Rectal smooth muscle tissue (tissue), 1 donor: ENCODE measurements at regions not wholly inside any gene's neighbourhood (a gene's known extent, or its start where the extent isn't known, plus 50 kb on each side); places are given as distances from the start of the nearest gene placed in this dataset.
"Not testable (repeated sequence)": the region's sequence is repeated elsewhere in the genome, so short reads cannot be mapped to it uniquely, and the experiment has no call there.

ENCODE experiments used
- H3K27ac ChIP-seq: one replicate; pipeline ENCODE4 v1.7.0; 2013; ENCODE audit warnings: low read depth, low read length, inconsistent platforms
- H3K27me3 ChIP-seq: one replicate; pipeline ENCODE4 v1.7.0; 2013; ENCODE audit warnings: low read length; ENCODE audit not compliant: control insufficient read depth, insufficient read depth
- H3K36me3 ChIP-seq: one replicate; pipeline ENCODE4 v1.7.0; 2013; ENCODE audit warnings: low read length; ENCODE audit not compliant: control insufficient read depth, insufficient read depth
- H3K4me1 ChIP-seq: one replicate; pipeline ENCODE4 v1.7.0; 2013; ENCODE audit warnings: low read length; ENCODE audit not compliant: control insufficient read depth, insufficient read depth
- H3K4me3 ChIP-seq: one replicate; pipeline ENCODE4 v1.7.0; 2013; ENCODE audit warnings: low read length
- H3K9ac ChIP-seq: one replicate; pipeline ENCODE4 v1.7.0; 2013; ENCODE audit warnings: low read length

GRCh38 chr21:27930108-27930767 is 963.4 kb upstream of the ADAMTS5 start:
- not testable (repeated sequence) for H3K9ac ChIP-seq, H3K27me3 ChIP-seq, H3K27ac ChIP-seq, H3K4me1 ChIP-seq, H3K4me3 ChIP-seq, H3K36me3 ChIP-seq

- not testable (repeated sequence) for H3K27ac ChIP-seq, H3K9ac ChIP-seq, H3K4me1 ChIP-seq, H3K36me3 ChIP-seq, H3K27me3 ChIP-seq, H3K4me3 ChIP-seq
Observed at GRCh38 chr21:27929179-27929578, 962.3 kb upstream of the ADAMTS5 start.

- H3K4me3 ChIP-seq, H3K9ac ChIP-seq, H3K36me3 ChIP-seq, H3K27me3 ChIP-seq, H3K27ac ChIP-seq, H3K4me1 ChIP-seq: not testable (repeated sequence)
Observed at GRCh38 chr21:27928534-27929115, 961.7 kb upstream of the ADAMTS5 start.

- not testable (repeated sequence) for H3K4me3 ChIP-seq, H3K36me3 ChIP-seq, H3K4me1 ChIP-seq, H3K27ac ChIP-seq, H3K9ac ChIP-seq, H3K27me3 ChIP-seq
Observed at GRCh38 chr21:27921421-27921820, 954.5 kb upstream of the ADAMTS5 start.

GRCh38 chr21:27917966-27918365 is 951.1 kb upstream of the ADAMTS5 start:
- H3K4me1 ChIP-seq, H3K9ac ChIP-seq, H3K27me3 ChIP-seq, H3K4me3 ChIP-seq, H3K27ac ChIP-seq, H3K36me3 ChIP-seq: not testable (repeated sequence)

- H3K4me3 ChIP-seq, H3K4me1 ChIP-seq, H3K36me3 ChIP-seq, H3K9ac ChIP-seq, H3K27ac ChIP-seq, H3K27me3 ChIP-seq: not testable (repeated sequence)
Observed at GRCh38 chr21:27916326-27916725, 949.4 kb upstream of the ADAMTS5 start.

GRCh38 chr21:27912133-27912532 is 945.2 kb upstream of the ADAMTS5 start:
- not testable (repeated sequence) for H3K36me3 ChIP-seq, H3K27me3 ChIP-seq, H3K27ac ChIP-seq, H3K4me3 ChIP-seq, H3K4me1 ChIP-seq, H3K9ac ChIP-seq

- H3K36me3 ChIP-seq, H3K4me1 ChIP-seq, H3K27me3 ChIP-seq, H3K9ac ChIP-seq, H3K4me3 ChIP-seq, H3K27ac ChIP-seq: not testable (repeated sequence)
Observed at GRCh38 chr21:27909487-27909886, 942.6 kb upstream of the ADAMTS5 start.

- H3K27ac ChIP-seq, H3K4me1 ChIP-seq, H3K36me3 ChIP-seq: not testable (repeated sequence)
Observed at GRCh38 chr21:27908816-27909215, 941.9 kb upstream of the ADAMTS5 start.

GRCh38 chr21:27902904-27903303 is 936.0 kb upstream of the ADAMTS5 start:
- not testable (repeated sequence) for H3K9ac ChIP-seq, H3K36me3 ChIP-seq, H3K27me3 ChIP-seq, H3K4me3 ChIP-seq, H3K4me1 ChIP-seq, H3K27ac ChIP-seq

More at GRCh38 chr21:27908816-27909215, 941.9 kb upstream of the ADAMTS5 start:
- not testable (repeated sequence) for H3K4me3 ChIP-seq, H3K27me3 ChIP-seq, H3K9ac ChIP-seq

- H3K4me1 ChIP-seq, H3K27ac ChIP-seq, H3K4me3 ChIP-seq, H3K9ac ChIP-seq, H3K27me3 ChIP-seq, H3K36me3 ChIP-seq: not testable (repeated sequence)
Observed at GRCh38 chr21:27893619-27894018, 926.7 kb upstream of the ADAMTS5 start.

GRCh38 chr21:27891495-27891894 is 924.6 kb upstream of the ADAMTS5 start:
- H3K36me3 ChIP-seq, H3K27ac ChIP-seq, H3K27me3 ChIP-seq, H3K4me1 ChIP-seq, H3K9ac ChIP-seq, H3K4me3 ChIP-seq: not testable (repeated sequence)

- not testable (repeated sequence) for H3K27ac ChIP-seq, H3K4me1 ChIP-seq, H3K4me3 ChIP-seq, H3K9ac ChIP-seq, H3K36me3 ChIP-seq, H3K27me3 ChIP-seq
Observed at GRCh38 chr21:27887808-27888455, 921.0 kb upstream of the ADAMTS5 start.
